ENCODE measurements at regions not wholly inside any gene's neighbourhood (a gene's known extent, or its start where the extent isn't known, plus 50 kb on each side); places are given as distances from the start of the nearest gene placed in this dataset.
"Not testable (repeated sequence)": the region's sequence is repeated elsewhere in the genome, so short reads cannot be mapped to it uniquely, and the experiment has no call there.

DNA sequence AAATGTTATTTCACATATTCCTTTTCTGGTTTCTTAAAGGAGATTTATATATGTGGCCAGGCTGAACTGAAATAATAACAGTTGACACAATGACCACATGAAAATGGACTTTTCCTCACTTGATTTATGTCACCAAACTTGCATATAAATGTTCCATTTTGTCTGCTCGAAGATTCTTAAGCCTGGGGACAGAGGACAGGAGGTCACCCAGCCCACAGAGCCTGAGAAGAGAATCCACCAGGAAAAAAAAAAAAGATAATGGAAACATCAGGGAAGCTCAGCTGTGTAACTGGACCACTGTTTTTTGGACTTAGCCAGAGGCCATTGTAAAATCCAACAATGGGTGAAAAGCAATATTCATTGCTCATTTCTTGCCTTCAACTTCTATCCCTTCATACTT is 359.0 kb upstream of the FGF16 start:
- Mint-ChIP-seq H3K27ac (ENCODE audit: unreplicated experiment) (peak overlapping the region; percentile 67), H3K4me1 (ENCODE audit: unreplicated experiment) (peaks cover 8% of the 10 kb centered on the region), H3K9me3 (ENCODE audit: unreplicated experiment) (peaks cover 23% of the 10 kb centered on the region), H3K27me3 (ENCODE audit: unreplicated experiment) (no peaks in the 10 kb centered on the region), H3K4me3 (ENCODE audit: unreplicated experiment) (no peak overlapping the region), H3K36me3 (ENCODE audit: unreplicated experiment) (no peaks in the 10 kb centered on the region)
- TF ChIP-seq, protein P1, sequence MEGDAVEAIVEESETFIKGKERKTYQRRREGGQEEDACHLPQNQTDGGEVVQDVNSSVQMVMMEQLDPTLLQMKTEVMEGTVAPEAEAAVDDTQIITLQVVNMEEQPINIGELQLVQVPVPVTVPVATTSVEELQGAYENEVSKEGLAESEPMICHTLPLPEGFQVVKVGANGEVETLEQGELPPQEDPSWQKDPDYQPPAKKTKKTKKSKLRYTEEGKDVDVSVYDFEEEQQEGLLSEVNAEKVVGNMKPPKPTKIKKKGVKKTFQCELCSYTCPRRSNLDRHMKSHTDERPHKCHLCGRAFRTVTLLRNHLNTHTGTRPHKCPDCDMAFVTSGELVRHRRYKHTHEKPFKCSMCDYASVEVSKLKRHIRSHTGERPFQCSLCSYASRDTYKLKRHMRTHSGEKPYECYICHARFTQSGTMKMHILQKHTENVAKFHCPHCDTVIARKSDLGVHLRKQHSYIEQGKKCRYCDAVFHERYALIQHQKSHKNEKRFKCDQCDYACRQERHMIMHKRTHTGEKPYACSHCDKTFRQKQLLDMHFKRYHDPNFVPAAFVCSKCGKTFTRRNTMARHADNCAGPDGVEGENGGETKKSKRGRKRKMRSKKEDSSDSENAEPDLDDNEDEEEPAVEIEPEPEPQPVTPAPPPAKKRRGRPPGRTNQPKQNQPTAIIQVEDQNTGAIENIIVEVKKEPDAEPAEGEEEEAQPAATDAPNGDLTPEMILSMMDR (IDR thresholded peaks at IDR 0.05), result no peak
- DNase-seq (ENCODE audit: extremely low spot score, unreplicated experiment), result no peak

DNA sequence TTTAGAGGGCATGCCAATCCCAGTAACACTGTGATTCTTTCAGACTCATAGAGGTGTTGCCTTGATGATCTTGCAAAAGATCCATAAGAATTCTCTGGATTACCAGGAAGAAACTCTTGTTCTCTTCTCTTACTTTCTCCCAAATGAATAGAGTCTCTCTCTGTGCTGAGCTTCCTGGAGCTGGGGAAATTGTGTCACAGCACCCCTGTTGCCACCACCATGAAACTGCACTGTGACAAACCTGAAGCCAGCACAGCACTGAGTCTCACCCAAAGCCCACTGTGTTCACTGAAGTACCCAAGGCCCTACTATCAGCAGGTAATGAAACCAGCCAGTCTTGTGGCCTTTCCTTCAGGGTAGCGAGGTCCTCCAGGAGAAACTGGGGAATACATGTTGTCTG is 332.7 kb upstream of the FGF16 start:
- Mint-ChIP-seq H3K36me3 (ENCODE audit: unreplicated experiment) (no peaks in the 10 kb centered on the region), H3K27ac (ENCODE audit: unreplicated experiment) (no peak overlapping the region), H3K9me3 (ENCODE audit: unreplicated experiment) (peaks cover 13% of the 10 kb centered on the region), H3K27me3 (ENCODE audit: unreplicated experiment) (no peaks in the 10 kb centered on the region), H3K4me3 (ENCODE audit: unreplicated experiment) (no peak overlapping the region), H3K4me1 (ENCODE audit: unreplicated experiment) (no peaks in the 10 kb centered on the region)
- TF ChIP-seq, protein P1 (IDR thresholded peaks at IDR 0.05), result no peak
- DNase-seq (ENCODE audit: extremely low spot score, unreplicated experiment), result no peak

DNA sequence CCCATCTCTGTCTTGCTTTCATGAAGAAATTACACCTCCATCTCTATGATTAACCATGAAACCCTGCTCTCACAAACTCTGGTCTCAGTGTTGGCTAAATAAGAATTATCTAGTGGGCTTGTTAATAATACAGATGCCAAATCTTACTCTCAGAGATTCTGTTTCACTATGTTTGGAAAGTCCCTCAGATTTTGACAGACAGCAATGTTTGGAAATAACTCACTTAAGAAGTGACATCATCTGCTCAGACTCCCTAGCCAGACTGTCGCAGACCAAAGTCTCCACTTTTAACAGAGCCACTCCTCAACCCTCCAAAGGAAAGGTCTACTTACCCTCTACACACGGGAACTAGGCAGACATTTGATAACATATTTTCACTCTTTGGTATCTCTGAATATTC is 328.5 kb upstream of the FGF16 start:
- TF ChIP-seq, protein P1 (IDR thresholded peaks at IDR 0.05), result no peak

DNA sequence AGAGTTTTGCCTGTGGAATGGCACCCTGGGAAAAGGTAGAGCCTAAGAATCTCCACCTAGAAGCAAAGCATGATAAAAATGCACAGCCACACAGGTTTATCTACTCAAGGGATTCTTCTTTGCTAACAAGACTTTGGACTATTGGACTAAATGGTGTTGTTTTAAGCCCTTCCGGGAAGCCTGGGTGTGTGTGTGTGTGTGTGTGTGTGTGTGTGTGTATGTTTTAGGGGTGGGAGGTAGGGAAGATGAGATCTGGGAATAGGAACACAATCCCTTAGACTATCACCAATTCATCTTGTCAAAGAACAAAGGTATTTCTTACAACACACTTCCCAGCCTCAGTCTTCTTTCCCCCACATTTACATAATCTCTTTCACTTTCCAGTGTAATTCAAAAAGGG is 327.5 kb upstream of the FGF16 start:
- TF ChIP-seq, protein P1 (IDR thresholded peaks at IDR 0.05), result no peak
- no peaks in the 10 kb centered on the region for H3K4me1 Mint-ChIP-seq (ENCODE audit: unreplicated experiment)
- no peak overlapping the region for H3K4me3 Mint-ChIP-seq (ENCODE audit: unreplicated experiment)
- no peak overlapping the region for H3K27ac Mint-ChIP-seq (ENCODE audit: unreplicated experiment)
- no peaks in the 10 kb centered on the region for H3K36me3 Mint-ChIP-seq (ENCODE audit: unreplicated experiment)
- H3K27me3 Mint-ChIP-seq (ENCODE audit: unreplicated experiment), result no peaks in the 10 kb centered on the region
- DNase-seq (ENCODE audit: extremely low spot score, unreplicated experiment), result no peak
- H3K9me3 Mint-ChIP-seq (ENCODE audit: unreplicated experiment), result peaks cover 25% of the 10 kb centered on the region

More for the DNA sequence above, 328.5 kb upstream of the FGF16 start:
- Mint-ChIP-seq H3K4me3 (ENCODE audit: unreplicated experiment) (no peak overlapping the region), H3K36me3 (ENCODE audit: unreplicated experiment) (no peaks in the 10 kb centered on the region), H3K4me1 (ENCODE audit: unreplicated experiment) (no peaks in the 10 kb centered on the region), H3K27ac (ENCODE audit: unreplicated experiment) (no peak overlapping the region), H3K9me3 (ENCODE audit: unreplicated experiment) (peaks cover 23% of the 10 kb centered on the region), H3K27me3 (ENCODE audit: unreplicated experiment) (no peaks in the 10 kb centered on the region)
- no peak for DNase-seq (ENCODE audit: extremely low spot score, unreplicated experiment)

DNA sequence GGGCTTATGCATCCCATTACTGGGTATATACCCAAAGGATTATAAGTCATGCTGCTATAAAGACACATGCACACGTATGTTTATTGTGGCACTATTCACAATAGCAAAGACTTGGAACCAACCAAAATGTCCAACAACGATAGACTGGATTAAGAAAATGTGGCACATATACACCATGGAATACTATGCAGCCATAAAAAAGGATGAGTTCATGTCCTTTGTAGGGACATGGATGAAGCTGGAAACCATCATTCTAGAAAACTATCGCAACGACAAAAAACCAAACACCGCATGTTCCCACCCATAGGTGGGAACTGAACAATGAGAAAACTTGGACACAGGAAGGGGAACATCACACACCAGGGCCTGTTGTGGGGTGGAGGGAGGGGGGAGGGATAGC is 323.3 kb upstream of the FGF16 start:
- H3K4me1 Mint-ChIP-seq (ENCODE audit: unreplicated experiment); H3K27ac Mint-ChIP-seq (ENCODE audit: unreplicated experiment); H3K4me3 Mint-ChIP-seq (ENCODE audit: unreplicated experiment); H3K27me3 Mint-ChIP-seq (ENCODE audit: unreplicated experiment); H3K36me3 Mint-ChIP-seq (ENCODE audit: unreplicated experiment); DNase-seq (ENCODE audit: extremely low spot score, unreplicated experiment): not testable (repeated sequence)
- peaks cover 36% of the 10 kb centered on the region for H3K9me3 Mint-ChIP-seq (ENCODE audit: unreplicated experiment)

DNA sequence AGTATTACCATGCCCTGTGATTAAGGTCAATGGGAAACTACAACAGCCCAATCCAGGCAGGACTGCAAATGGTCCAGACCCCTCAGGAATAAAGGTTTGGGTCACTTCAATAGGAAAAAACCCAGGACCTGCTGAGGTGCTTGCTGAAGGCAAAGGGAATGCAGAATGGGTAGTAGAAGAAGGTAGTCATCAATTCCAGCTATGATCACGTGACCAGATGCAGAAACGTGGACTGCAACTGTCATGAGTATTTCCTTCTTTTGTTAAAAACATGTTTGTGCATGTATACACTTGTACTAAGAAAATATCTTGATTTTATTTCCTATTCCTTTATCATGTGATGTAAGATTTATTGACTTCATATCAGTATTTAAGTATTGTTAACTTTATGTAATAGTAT is 319.6 kb upstream of the FGF16 start:
- peaks cover 27% of the 10 kb centered on the region for H3K9me3 Mint-ChIP-seq (ENCODE audit: unreplicated experiment)
- not testable (repeated sequence) for DNase-seq (ENCODE audit: extremely low spot score, unreplicated experiment)

More for the DNA sequence above, 319.6 kb upstream of the FGF16 start:
- H3K36me3 Mint-ChIP-seq (ENCODE audit: unreplicated experiment); H3K27ac Mint-ChIP-seq (ENCODE audit: unreplicated experiment); H3K27me3 Mint-ChIP-seq (ENCODE audit: unreplicated experiment); H3K4me1 Mint-ChIP-seq (ENCODE audit: unreplicated experiment); H3K4me3 Mint-ChIP-seq (ENCODE audit: unreplicated experiment): not testable (repeated sequence)

Measured in osteocyte (in vitro differentiated cells).